PC-9 (cell line): ENCODE measurements at regions not wholly inside any gene's neighbourhood (a gene's known extent, or its start where the extent isn't known, plus 50 kb on each side); places are given as distances from the start of the nearest gene placed in this dataset.

ENCODE experiments used
- CTCF ChIP-seq: fragments of 200-600 bp; sonication (generic); conservative IDR thresholded peaks from 2 replicates; pipeline ENCODE4 v1.6.1; 2017; ENCODE audit warnings: mixed run types, antibody characterized with exemption, mild to moderate bottlenecking, moderate library complexity
- EZH2 ChIP-seq: fragments of 200-600 bp; sonication (generic); IDR thresholded peaks from 2 replicates; pipeline ENCODE4 v1.8.0; 2017; ENCODE audit warnings: antibody characterized with exemption, low read depth

GRCh38 chr9:18398038-18398437 lies 75.9 kb upstream of the ADAMTSL1 start:
- TF ChIP-seq CTCF (no peak), EZH2 (no peak)
